HG03575 (cell line): ENCODE measurements at regions not wholly inside any gene's neighbourhood (a gene's known extent, or its start where the extent isn't known, plus 50 kb on each side); places are given as distances from the start of the nearest gene placed in this dataset.

Source experiments
- ATAC-seq: cut with Tn5 transposase; IDR thresholded peaks from one replicate; pipeline ENCODE4 v1.9.1; 2021; ENCODE audit not compliant: unreplicated experiment, insufficient number of reproducible peaks, low FRiP score; ENCODE audit errors: extremely low read depth

DNA sequence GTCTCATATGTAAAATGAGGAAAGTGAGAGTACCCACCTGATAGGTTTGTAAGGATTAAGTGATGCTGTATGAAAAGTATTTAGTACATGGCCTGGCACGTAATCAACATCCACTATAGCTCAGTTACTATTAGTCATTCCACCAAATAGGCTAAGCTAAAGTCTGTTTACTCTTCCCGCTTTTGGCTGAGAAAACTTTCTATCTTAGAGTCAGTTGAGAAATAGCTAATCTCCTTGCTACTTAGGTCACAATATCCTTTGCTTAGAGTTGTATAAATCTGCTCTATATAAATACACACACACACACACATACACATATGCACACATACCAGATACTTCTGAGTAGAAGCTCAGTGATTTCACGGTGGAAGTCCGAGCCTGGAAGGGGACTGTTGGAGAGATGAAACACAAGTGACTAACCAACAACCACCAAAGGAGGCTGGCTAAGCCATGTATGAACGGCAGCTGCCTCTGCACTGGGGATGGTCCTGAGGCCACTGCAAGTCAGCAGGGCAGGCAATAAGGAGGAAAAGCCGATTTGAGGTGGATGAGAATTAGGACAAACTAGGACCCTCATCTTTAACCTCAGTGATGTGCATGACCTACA lies 104.6 kb upstream of the EPHA4 start:
- no peak for ATAC-seq

DNA sequence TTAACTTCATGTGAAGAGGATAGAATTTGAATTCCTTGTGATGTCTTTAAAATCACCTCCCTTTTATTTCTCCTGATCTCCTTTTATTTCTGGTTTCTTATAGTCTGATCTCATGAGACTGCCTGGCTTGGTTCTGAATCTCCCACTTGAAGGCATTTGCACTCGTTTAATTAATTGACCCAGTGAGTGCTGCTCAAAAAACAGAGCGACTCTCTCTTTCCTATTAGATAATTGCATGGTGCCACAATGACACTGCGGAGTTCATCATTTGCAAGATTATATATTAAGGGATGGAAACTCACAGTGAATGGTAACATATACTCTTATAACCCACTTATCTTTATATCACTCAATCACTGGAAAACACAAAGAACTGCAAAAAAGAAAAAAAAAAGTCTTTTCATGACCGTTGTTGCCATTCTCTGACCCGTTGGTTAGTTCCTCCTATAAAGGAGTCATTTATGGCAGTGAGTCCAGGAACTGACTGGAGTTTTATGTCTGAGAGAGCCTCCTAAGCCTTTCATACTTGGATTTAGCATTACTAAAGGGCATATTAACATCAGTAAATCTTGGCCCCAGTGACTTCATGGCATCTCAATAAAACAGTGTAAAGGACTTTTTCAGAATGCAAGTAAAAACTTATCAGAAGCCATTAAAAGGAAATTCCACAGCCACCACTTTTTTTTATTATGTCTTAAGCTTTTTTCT lies 103.3 kb upstream of the EPHA4 start:
- ATAC-seq = no peak

DNA sequence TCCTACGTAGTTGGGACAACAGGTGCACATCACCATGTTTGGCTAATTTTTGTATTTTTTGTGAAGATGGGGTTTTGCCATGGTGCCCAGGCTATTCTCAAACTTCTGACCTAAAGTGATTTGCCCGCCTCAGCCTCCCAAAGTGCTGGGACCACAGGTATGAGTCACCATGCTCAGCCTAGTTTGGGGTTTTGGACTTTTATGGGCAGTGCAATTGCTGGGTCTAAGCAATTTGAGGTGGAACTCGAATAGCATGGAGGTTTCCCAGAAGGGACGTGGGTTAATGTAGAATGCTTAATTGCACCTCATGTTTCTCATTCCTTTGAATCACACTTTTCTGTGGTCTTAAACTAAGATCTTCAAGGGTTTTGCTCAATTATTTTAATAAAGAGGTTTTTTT lies 102.3 kb upstream of the EPHA4 start:
- no peak for ATAC-seq

DNA sequence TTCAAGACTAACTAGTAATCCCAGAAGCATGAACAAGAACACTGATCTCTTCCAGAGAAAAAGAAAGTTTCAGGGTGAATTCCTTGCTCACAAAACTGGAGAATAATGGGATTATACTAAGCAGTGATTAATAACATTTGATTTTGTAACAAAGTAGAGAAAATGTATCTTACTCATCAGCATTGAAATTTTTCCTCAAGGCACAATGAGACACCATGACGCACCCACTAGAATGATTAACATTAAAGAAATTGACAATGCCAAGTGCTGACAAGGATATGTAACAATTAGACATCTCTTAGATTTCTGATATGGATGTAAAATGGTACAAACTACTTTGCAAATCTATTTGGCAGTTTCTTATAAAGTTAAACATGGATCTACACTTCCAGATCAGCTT lies 101.1 kb upstream of the EPHA4 start:
- ATAC-seq = no peak

DNA sequence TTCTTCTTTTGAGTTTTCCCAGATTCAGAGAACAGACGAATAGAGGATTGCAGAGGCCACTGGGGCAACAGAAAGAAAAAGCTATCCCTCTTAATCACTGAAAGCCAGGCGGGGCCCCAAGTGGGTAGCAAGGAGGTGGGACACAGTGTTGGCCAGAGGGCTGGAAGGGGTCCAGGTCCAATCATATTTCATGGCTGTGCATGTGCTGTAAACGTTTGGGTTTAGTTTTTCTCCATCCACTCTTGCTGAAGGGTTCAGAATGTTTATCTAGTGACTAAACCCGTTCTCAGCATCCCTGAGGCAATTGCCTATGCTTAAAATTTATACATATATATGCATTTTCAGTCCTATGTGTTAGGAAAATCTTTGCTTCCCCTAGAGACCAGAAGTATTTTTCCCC lies 99.4 kb upstream of the EPHA4 start:
- ATAC-seq = no peak

DNA sequence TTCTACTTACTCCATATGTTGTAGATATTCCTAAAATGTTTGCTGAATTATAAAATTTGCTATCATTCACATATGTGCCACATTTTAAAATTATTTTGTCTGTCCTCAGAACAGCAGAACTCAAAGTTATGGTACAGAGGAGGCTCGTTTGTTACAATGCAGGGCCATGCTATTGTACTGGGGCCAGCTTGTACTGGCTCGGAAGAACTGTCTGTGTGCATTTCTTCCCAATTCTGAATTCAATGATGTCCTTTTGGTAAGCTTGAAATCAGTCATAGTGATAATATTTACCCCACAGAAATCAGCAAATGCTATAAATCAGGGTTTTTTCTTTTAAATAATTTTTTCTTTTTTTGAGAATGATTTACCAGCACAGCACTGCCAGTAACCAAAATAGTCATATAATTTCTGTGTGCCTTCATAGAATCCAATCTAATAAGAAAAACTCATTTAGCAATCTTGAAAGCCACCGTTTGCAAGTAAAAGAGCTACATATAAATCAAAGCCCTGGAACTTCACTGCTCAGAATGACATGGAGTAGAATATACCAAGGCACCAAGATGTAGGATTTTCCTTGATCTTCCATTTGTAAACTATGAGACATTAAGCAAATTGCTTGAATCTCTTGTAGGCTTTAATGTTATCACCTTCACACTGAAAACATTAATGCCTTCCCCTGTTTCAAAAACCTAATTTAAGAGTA lies 90.7 kb upstream of the EPHA4 start:
- no peak for ATAC-seq

DNA sequence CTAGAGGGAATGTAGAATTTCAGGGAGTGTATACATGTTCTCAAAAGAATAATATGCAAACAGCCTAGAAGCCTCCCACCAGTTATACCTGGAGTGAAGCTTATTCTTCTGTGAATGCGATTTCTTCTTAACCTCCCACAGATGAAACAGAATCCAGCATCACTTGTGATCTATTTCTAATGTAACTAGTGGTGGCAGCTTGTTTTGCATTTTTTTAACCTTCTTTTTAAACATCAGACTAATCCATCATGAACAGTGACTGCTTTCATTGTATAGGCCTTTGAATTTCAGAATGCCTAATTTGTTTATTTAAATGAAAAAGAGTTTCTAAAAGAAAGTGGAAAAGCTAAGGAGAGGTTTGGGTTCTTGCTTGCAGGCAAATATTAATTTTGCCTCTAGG lies 85.7 kb upstream of the EPHA4 start:
- no peak for ATAC-seq

DNA sequence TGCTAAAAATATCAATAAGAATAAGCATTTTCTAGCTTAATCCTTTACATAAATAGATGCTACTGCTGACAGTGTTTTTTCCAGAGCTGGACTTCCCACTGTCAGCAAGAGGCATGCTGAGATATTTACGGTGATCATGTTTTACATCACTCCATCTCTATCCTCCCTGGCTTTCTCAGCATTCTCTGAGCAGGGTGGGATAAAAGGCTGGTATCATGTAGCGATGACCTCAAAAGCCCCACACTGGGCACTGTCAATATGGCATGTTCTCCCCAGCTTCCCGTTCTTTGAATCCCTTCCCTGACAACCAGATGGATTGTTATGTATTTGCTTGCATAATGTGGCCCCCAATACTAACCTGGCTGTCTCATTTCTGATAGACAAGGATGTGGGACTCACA lies 83.2 kb upstream of the EPHA4 start:
- ATAC-seq = no peak

DNA sequence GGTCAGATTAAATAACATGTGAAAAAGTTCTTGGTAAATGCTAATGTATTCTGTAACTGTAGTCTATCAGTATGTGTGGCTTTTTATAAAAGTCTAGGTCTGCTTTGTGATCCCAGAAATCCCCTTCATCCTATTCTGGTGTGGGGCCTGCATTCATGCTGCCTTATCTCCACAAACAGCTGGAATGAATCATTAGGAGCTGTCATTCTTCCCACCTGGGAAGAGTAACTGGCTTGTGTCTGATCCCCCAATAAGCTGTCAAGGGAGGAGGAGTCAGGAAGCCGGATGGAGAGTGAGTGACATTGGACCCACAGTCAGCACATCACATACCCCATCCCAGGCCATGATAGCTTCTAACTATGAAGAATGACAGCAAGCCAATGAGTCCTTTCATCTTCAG lies 81.1 kb upstream of the EPHA4 start:
- ATAC-seq = no peak

DNA sequence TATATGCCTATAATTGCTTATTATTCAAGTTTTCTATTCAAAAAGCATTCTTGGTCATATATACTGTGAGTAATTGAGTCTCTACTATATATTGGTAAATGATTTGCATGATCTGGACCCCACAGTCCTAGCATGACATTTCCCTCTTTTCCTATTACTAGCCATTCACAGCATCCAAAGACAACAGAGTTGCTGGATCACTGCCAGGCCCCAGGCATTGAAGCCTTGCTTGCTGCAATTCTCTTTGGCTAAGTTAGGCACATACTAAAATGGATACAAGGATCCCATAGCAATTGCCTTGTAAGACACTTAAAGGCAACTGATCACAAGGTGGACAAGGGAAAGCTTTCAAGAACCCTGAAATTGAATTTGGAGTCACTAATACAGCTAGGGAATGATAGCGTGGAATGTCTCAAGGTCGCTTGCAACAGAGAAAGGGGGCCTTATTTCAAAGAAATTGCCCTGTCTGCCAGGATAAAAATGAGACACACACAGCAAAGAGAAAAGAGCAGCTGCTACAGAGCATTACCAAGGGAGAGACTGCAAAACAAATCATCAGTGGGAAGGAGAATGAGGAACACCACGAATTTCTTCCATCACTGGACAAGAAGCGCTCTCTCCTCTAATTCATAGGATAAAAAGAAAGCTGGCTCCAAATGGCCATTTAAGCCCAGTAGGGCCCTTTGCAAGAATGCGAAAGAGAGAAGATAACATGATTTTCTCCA lies 77.1 kb upstream of the EPHA4 start:
- ATAC-seq = no peak

DNA sequence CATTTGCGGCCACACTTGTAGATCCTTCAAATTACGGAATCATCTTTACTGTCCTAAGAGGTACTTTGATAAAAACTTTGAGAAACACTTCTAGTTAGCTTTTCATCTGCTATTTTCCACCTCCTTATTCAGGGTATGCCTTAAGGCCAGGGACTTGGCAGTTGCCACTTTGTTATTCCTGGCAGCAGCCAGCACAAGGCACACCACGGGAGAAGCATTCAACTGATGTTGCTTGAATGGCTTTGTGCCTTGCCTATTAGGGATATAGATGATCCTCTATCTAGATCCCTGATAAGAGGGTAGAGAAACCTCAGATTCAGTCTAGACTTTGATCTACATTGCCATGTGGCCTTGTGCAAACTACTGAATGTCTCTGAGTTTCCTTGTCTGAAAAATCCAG lies 70.3 kb upstream of the EPHA4 start:
- ATAC-seq = no peak

DNA sequence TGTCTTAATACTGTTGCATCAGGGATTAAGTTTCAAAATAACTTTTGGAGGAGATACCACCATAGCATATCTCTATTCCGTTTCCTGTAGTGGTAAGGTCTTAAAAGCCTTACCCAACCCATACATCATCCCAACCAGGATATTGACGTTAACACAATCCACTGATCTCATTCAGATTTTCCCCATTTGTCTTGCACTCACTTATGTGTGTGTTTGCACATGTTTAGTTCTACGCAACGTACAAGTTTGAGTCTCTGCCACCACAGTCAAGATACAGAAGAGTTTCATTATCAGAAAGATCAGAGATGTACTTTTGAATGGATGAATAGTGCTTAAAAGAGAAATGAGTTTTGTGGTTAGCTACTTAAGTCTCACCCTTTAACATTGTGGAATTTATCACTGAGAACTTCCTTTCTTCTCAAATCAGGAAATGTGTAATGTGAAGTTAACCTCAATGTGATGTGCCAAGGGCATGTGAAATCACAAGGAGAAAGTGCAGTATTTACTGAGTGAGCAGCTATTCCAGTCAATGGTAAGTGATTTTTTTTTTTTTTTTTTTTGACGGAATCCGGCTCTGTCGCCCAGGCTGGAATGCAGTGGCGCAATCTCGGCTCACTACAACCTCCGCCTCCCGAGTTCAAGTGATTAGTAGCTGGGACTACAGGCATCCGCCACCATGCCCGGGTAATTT lies 69.2 kb upstream of the EPHA4 start:
- no peak for ATAC-seq

DNA sequence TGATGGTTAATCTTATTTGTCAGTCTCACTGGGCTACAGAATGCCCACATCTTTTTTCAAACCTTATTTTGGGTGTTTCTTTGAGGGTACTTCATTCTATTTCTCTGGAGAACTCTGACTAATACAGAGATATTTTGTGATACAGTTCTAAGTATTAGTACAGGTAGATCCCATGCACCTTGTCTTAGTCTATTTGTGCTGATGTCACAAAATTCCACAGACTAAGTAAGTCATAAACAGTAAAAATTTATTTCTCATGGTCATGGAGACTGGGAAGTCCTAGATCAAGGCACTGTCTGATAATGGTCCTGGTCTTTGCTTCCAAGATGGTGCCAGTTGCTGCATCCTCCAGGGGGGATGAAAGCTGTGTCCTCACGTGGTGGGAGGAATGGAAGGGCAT lies 68.6 kb upstream of the EPHA4 start:
- ATAC-seq = no peak

DNA sequence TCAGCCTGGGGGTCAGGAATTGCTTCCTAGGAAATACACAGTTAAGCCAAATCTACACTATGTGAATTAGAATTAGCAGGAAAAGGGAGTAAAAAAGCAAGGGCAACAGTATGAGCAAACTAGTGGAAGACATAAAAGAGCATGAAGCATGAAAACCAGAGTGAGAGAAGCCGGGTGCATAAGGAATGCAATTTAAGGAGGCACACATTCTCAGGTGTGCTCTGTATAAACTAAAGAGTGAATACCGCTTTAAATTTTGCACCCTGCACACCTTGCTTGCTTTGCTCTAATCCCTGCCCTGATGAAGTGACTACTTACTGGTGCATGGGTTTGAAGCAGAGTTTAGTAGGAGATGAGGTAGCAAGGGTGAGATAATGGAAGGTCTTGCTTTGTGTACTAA lies 65.7 kb upstream of the EPHA4 start:
- no peak for ATAC-seq

DNA sequence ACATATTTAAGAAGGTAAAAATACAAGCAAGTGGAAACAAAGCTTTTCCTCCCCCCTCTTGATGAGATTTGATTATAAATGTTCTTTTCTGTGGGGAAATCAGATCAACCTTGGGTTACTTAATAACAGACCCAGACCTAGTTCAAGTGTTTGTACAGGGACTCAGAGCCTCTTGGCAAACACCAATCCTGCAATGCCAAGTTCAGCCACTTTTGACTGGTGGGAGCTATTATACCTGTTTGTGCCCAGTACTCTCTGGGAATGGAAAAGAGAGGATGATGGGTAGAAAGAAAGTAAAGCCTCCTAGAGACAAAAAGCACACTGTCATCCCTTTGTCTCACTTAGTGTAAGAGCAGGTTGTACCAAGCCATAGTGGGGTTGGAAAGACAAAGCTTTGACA lies 63.8 kb upstream of the EPHA4 start:
- ATAC-seq = no peak

DNA sequence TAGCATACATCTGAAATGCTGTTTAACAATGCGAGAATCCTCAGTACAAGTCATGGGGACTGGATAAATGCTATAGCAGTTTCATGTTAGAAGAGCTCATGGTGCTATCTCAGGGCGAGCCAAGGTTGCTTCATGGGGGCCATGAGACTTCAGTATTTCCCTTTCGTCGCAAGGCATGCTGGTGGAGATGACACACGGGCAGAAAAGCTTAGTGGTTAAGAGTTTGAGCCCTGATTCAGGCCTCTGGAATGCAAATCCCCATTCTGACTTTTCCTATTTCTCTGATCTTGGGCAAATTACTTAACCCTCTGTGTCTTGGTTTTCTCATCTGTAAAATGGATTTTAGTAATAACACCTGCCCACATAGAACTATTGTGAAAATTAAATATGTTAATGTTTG lies 57.4 kb upstream of the EPHA4 start:
- ATAC-seq = no peak

DNA sequence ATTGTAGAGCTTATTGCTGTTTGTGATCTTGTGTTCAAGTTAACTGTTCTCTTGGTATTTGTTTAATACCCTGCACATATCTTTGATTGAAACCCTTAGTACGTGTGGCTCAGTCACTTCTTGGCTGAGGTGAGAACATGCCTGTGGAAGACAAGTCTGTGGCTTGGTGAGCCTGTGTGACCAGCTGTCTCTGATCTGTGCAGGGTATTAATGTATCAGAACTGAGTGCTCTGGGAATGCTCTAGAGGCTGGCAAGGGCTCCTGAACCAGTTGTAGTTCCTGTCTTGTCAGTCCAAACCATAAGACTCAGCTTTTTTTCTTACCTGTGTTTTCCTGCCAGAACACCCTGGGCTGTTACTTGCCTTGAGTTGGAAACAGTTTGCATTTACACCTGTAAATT lies 52.4 kb upstream of the EPHA4 start:
- no peak for ATAC-seq
